Skin epidermis (tissue), 12 donors: ENCODE measurements at regions not wholly inside any gene's neighbourhood (a gene's known extent, or its start where the extent isn't known, plus 50 kb on each side); places are given as distances from the start of the nearest gene placed in this dataset.

Source experiments
- H3K27ac ChIP-seq, 21 experiments: fragments of 200-600 bp; sonication (generic) in 11 of 21; one replicate each; pipeline ENCODE4 v1.5.0; 2020; ENCODE audit warnings: mild to moderate bottlenecking in 3 of 21, inconsistent platforms in 2 of 21, moderate library complexity in 2 of 21
- H3K4me3 ChIP-seq, 7 experiments: fragments of 200-600 bp; sonication (generic) in 2 of 7; one replicate each; pipeline ENCODE4 v1.5.0; 2020; ENCODE audit warnings: inconsistent platforms in 2 of 7, mild to moderate bottlenecking in 2 of 7, moderate library complexity in 1 of 7

DNA sequence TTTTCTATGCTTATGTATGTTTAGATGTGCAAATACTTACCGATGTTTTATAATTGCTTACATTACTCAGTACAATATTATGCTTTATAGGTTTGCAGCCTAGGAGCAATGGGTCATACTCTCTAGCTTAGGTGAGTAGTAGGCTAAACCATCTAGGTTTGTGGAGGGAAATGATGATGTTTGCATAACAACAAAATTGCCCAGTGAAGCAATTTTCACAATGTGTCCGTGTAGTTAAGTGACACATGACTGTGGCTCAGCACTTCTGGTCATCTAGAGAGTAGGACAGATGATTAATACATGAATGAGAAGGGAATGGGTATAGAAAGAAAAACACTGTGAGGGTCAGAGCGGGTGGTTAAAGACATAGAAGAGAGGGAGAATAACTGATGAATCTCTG lies 2116.2 kb upstream of the PIK3C3 start:
- Histone ChIP-seq H3K4me3 (no peak overlapping the region), H3K27ac (no peak overlapping the region)

DNA sequence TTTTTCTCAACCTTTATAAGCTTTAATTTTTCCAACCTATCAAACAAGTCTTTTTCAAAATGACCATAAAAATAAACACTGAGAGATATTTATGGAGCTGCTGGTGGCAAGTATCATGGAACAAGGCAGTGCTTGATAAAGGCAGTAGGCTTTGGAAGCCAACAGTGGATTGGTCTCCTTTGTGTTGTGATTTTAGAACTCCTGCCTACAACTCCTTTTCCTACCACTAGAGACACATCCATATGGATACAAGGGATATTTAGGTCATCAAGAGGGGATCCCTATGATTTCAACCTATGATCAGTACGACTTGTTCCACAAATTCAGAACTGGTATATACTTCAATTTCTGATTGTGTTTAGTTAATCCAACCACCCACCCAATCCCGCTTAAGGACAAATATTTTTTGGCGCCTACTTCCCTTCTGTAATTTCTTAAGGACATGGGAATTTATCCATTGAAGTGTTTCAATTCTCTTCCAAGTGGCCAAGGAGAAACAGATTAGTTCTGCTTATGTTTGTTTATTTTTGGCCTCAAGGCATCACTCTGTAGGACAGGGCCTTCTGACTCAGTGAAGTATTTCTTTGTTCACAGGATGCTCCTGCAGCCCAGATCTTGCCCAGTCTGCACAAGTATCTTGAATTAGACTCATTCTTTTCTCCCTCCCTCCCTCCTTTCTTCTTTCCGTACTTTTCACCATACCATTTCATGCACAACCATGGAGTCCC lies 2119.6 kb upstream of the PIK3C3 start:
- no peak overlapping the region for H3K4me3 ChIP-seq

DNA sequence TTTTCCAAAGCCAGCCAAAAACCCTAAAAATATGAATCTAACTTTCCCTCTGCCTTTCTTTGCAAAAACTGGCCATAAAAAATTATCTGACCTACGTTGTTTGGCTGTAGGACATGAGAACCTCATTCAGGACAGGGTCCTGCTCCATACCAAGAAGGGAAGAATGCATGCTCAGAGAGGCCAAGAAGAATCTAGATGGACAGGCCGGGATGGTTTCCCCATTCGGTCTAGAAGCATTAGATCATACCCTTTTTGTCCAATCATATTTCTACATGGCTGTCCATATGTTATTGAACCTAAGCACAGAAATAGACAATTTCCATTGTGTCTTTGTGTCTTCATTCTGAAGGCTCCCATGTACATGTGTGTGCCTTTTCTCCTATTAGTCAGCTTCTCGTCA lies 2120.4 kb upstream of the PIK3C3 start:
- no peak overlapping the region for H3K27ac ChIP-seq
- H3K4me3 ChIP-seq = no peak overlapping the region

More for the DNA sequence above, 2119.6 kb upstream of the PIK3C3 start:
- no peak overlapping the region for H3K27ac ChIP-seq

DNA sequence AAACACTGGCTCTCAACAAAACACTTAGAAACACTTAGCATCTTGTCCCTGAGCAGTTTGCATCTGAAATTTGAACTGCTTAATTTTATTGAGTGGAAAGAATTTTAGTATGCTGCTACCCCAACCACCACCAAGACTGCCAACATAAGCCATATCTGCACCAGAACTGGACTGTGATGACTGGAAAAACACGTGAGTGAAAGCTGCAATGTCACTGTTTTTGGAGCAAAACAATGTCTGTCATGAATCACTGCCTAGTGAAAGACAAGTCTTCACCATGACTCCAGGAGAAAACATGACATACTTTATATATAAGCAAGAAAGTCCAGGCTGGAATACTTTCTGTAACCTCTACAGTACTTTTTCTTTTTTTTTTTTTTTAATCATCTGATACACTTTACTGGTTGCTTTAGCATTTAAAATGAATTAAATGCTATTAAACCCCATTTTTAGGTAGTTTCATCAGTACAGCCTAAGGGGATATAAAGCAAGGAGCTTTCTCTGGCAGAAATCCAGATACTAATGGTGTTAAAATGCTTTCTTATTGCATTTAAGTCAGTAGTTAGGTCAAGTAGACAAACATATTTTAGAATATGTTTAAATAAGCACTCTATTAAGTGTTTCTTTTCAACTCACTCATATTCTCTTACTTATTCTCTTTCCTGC lies 2129.4 kb upstream of the PIK3C3 start:
- H3K27ac ChIP-seq = no peak overlapping the region

DNA sequence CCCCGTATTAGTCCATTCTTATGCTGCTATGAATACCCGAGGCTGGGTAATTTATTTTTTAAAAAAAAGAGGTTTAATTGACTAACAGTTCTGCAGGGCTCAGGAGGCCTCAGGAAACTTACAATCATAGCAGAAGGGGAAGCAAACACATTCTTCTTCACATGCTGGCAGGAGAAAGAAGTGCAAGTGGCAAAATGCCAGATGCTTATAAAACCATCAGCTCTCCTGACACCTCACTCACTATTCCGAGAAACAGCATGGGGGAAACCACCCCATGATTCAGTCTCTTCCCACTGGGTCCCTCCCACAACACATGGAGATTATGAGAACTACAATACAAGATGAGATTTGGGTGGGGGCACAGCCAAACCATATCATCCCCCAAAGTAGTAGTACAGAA lies 2148.5 kb upstream of the PIK3C3 start:
- no peak overlapping the region for H3K27ac ChIP-seq
- H3K4me3 ChIP-seq = no peak overlapping the region

More for the DNA sequence above, 2129.4 kb upstream of the PIK3C3 start:
- H3K4me3 ChIP-seq = no peak overlapping the region

DNA sequence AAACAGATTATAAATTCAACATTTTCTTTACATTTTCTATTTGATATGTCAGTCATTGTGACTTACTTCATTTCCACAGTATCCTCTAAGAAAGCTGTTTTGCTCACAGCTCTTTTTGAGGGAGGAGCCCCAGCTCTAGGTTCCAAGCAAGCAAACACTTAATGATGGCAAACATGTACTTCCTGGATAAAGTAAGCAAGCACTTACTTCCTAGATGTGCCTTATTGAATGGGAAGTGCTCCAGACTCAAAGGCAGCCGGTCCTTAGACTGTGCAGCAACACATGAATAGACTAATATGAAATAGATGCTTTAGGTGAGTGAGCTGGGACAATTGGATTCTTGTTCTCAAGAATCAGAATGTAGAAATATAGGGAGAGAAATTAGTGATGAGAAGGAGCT lies 2149.8 kb upstream of the PIK3C3 start:
- Histone ChIP-seq H3K27ac (no peak overlapping the region), H3K4me3 (no peak overlapping the region)

DNA sequence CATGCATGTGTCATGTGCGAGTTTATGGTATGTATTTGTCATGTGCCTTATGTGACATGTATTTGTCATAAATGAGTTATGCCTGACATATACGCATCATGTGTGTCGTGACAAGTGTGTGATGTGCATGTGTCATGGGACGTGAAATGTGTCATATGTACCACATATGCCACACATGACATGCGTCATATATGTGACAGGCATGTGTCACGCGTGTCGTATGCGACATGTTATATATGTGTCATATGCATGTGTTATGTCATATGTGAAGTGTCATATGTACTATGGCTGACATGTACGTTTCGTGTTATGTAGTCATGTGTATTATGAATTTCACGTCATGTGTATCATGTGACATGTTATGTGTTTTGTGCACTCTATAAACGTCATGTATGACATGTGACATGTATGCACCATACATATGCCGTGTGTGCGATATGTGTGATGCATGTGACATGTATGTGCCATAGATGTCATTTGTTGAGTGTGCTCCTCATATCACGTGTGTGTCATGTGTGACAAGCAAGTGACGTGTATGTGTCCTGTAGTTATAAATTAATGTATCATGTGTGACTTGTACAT lies 2152.3 kb upstream of the PIK3C3 start:
- no peak overlapping the region for H3K27ac ChIP-seq

DNA sequence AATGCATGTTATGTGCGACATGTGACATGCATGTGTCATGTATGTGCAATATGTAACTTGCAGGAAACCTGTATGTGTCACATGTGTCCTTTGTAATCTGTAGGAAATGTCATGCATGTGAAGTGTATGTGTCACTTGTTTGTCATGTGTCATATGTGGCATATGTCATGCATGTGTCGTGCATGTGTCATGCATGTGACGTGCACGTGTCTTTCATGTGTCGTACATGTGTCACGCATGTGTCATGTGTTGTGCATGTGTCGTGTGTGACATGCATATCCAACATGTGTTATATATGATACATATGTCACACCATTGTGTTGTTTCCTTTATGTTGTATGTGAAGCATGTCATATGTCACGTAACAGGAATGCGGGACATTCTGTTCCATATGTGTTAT lies 2153.2 kb upstream of the PIK3C3 start:
- Histone ChIP-seq H3K27ac (no peak overlapping the region), H3K4me3 (no peak overlapping the region)

More for the DNA sequence above, 2152.3 kb upstream of the PIK3C3 start:
- no peak overlapping the region for H3K4me3 ChIP-seq

DNA sequence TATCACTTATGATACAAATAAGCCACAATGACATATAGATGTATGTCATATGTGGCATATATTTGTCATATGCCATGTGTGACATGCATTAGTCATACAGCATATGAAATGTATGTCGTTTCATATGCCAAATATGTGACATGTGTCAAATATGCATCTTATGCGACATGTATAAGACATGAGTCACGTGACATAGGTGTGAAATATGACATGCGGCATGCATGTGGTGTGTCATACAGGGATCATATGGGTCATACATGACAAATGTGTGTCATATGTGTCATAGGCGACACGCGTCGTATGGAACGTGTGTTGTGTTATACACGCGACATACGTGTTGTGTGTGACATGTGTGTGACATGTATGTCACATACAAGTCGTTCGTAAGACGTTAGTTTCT lies 2154.0 kb upstream of the PIK3C3 start:
- Histone ChIP-seq H3K4me3 (no peak overlapping the region), H3K27ac (no peak overlapping the region)

DNA sequence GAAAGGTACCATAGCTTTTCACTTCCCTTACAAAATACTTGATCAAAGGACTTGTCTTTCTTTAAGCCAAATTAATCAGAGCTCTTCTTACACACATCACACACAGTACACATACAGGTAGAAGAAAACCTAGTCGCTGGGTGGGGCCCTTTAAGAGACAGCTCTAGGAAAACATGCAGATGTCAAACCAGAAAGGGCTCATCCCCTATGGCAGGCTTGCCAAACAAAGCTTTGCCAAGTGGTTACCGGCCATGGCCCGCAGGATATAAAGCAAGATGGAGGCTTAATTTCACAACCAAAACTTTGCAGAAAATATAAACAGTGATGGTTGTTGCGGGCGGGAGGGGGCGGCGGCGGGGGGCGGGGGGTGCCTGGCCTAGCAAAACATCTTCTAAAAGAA lies 2156.0 kb upstream of the PIK3C3 start:
- peak overlapping the region in 7 of 21 experiments; percentile 2 to 69 (median 55) for H3K27ac ChIP-seq
- H3K4me3 ChIP-seq = peak overlapping the region; percentile 30 to 48 (median 44)

DNA sequence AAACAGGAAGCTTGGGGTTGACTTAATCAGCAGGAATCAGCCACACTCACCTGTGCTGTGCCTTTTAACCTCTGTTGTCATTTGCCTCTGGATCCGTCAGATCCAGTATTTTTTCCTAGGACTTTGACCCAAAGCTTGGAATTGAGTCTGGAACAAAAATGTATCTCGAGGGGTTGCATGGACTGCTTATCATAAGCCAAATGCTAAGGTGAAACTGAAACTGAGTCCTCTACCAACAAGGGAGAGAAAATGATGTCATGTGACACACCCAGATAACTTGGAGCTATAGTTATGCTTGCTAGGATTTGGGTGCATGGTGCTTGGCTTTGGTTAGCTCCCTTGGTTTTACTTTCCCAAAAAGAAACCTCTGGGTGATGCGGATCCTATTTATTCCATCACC lies 2158.6 kb upstream of the PIK3C3 start:
- Histone ChIP-seq H3K27ac (no peak overlapping the region), H3K4me3 (no peak overlapping the region)

DNA sequence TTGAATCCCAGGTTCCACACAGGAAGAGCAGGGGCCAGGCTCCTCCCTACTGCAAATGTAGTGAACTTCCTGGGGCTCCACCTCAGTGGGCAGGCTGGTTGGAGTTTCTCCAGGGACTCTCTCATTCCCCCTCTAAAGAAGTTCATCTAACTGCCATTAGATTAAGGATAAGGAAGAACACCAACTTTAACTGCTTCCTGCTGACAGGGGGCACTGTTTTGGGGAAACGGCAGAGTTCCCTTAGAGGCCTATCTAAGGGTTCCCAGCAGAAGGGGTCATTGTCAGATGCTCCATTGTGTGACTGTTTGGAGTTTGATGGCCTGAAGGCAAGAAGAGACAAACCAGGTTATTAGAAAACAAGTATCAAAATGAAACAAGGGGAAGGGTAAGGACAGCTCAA lies 2159.7 kb upstream of the PIK3C3 start:
- no peak overlapping the region for H3K4me3 ChIP-seq
- no peak overlapping the region for H3K27ac ChIP-seq

DNA sequence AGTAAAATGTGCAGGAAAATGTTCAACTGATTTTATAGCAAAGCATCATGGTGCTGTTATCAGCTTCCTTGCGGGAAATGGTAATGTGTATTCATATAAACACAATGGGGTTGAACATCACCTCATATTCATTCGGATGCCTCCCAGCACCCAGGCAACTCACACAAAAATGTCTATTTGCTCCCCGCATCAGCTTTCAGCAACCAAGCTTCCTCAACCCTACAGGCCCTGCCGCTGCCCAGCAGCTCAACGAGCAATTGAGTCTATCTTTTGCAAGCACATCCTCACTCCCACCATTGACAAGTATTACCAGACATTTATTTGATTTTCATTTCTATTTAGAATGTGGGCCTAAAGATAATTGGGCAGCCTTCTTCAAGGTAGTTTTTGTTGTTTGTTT lies 2161.4 kb upstream of the PIK3C3 start:
- H3K27ac ChIP-seq = no peak overlapping the region

DNA sequence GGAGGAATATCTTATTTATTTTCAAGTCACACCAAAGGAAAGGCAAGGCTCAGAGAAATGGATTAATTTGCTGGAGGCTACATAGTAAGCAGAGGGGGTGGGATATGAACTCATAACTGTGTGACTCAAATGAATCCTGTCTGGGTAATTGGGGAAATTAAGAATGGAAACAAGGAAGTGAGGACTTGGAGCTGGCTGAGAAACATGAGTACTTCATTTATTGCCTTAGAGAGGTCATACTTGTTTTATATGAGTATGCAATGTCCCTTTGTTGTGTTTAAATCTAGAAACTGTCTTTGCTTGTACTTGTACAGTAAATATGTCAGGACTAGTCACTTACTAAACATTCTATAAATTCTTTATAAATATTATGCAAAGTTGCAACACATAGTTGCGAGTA lies 2166.7 kb upstream of the PIK3C3 start:
- no peak overlapping the region for H3K4me3 ChIP-seq

More for the DNA sequence above, 2161.4 kb upstream of the PIK3C3 start:
- no peak overlapping the region for H3K4me3 ChIP-seq

DNA sequence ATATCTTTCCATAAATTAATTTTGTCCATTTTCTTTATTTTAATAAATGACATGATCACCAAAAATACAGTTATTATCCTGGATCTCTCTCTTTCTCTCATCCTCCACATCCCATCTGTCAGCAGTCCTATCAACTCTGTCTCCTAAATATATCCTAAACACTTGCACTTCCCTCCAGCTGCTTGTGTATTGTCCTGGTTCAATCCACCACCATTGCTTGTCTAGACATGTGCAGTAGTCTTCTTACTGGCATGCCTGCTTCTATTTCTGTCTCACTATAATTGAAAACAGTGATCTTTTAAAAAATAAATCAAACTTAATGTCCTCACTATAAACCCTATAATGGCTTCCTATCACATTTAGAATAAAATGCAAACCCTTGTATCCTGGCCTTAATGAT lies 2168.6 kb upstream of the PIK3C3 start:
- no peak overlapping the region for H3K4me3 ChIP-seq
- no peak overlapping the region for H3K27ac ChIP-seq

More for the DNA sequence above, 2166.7 kb upstream of the PIK3C3 start:
- H3K27ac ChIP-seq = no peak overlapping the region

DNA sequence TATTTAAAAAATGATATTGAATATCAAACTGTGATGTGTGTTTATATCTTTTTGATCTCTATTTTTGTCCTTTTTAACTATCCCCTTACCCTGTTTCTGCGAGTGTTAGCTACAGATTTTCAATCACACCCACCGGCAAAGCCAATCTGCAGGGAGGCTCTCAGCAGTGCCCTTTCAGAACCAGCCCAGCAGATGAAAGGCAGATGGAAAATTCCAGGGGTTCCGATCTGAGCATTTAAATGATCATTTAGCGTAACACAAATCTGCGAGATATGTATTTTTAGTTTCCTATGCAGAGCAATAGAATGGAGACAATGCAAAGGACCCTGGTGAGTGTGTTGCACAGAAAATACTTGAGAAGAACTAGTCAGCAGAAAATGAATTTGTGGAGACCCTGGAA lies 2170.5 kb upstream of the PIK3C3 start:
- Histone ChIP-seq H3K27ac (no peak overlapping the region), H3K4me3 (no peak overlapping the region)

DNA sequence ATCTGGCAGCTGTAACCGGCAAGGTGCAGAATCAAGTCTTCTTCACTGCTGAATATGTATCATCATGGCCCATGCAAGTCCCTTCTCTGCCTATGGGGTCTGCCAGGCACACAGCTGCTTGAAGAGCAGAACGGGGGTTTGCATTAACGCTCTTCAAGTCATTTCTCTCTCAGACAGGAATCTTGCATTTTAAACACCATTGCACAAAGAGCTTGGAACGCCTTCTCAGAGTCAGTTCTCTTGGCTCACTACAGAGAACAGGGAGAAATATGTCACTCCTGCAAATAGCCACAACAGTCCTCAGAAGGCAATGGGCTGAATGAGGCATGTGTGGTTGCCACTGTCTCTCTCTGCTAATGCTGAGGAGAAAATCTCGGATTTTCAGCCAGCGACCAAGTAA lies 2173.5 kb upstream of the PIK3C3 start:
- Histone ChIP-seq H3K4me3 (no peak overlapping the region), H3K27ac (no peak overlapping the region)

DNA sequence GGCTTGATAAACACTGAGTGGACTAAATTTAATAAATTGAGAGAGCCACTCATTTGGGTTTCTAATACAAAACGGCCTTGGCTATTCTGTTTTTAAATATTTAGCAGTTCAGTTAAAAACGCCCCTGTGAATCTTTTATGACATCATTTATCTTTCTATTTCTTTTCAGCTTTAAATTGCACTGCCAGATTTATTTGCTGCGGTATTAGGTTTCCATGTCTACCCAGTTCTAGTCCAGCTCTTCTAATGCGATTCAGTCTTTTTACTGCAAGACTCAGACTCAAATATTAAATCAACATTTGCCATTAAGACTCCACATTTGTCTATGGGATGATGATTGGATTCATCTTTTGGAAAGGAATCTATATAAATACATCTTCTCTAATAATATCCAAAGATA lies 2174.3 kb upstream of the PIK3C3 start:
- H3K27ac ChIP-seq = no peak overlapping the region
- no peak overlapping the region for H3K4me3 ChIP-seq

DNA sequence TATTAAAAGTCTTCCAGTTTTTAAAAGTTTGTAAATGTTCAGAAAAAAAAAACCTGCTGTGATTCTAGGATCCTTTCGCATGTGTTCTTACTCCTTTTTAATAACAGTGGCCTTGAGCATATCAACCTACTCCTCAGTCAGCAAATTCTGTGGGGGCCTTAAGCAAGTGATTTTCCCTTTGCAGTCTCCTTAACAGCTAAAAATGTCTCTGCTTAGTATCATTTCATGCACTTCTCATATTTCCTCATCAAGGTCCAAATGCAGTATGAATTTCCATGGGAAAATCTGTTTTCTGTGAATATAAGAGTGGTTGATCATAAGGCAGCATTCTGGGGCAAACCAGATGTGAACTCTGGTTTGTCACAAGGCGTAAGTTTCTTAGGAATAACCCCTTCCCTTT lies 2175.1 kb upstream of the PIK3C3 start:
- Histone ChIP-seq H3K4me3 (no peak overlapping the region), H3K27ac (no peak overlapping the region)

DNA sequence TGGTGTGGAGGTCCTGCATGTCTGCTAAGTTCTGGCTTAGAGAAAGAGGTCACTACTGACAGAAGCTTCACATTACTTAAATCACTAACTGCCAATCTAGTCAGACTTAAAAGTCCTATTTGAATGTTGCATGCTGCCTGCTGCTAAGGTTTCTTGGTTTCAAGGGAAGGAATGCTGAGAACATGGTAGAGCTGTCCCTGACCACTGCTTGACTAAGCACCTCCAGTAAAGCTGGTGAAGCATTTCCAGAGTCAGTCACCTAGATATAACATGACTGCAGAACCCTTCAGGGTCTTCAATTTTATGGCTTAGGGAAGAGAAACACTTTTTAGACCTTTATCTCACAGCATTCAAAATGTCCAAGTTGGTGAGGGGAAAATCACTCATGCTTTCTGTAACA lies 2178.3 kb upstream of the PIK3C3 start:
- Histone ChIP-seq H3K27ac (no peak overlapping the region), H3K4me3 (no peak overlapping the region)

DNA sequence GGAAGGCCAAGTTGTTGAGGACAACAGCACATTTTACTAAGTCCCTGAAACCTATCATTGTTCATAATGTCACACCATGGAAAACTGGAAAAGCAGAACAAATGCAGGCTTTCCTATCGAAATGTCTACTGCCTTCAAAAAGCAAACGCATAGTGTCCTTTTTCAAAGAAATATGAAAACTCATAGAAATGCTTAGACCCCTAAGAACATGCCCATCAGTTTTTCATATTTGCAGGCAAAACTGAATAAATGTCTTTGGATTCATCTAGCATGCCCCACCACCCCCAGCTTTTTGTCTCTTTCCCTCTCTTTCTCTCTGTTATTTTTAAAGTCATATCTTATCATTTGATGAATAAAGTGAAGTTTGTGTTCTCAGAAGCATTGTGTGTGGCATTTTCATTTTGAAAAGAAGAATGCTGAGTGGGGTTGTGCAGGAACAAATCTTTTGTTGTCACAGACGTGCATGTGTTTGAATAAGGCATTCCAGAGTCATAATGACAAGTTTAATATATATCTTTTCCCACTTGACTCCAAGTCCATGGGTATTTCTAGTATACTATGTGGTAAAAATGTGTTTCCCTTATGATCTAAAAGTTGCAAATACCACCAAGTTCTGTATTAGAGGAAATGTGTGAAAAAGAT lies 2180.0 kb upstream of the PIK3C3 start:
- H3K27ac ChIP-seq = no peak overlapping the region

More for the DNA sequence above, 2180.0 kb upstream of the PIK3C3 start:
- no peak overlapping the region for H3K4me3 ChIP-seq
